ENCODE measurements at regions not wholly inside any gene's neighbourhood (a gene's known extent, or its start where the extent isn't known, plus 50 kb on each side); places are given as distances from the start of the nearest gene placed in this dataset.

DNA sequence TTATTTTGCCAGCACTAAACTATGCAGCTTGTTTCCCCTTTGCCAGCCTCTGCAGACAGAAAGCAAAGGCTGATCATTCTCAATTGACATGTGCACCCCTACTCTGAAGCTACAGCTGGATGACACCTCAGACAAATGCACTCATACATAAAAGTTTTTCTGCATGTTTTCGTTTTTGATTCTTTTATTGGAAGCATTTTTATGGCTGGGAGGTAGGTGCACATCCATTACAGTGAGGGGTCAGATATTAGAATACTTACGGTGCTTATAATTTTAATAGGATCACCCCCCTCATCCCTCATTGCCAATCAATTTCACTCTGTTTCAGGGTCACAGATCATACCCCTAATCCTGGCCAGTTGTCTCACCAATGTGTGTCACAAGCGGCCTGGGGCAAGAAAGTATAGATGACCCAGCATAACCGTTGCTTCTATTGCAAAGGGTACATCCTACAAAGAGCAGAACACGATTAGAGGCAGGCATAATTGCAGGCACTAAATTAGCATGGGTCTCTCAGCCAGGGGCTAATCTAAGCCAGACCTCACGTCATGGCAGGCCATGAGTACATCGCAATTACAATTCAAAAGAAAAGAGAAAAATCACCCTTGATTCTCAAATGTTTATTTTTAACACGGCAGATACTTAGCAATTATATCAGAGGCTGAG is 89.5 kb upstream of the SOX9 start:
- ATAC-seq (ENCODE audit: low read depth), result no peak
- Histone ChIP-seq H3K23ac (ENCODE audit: low read depth, low read length) (no peak overlapping the region), H3K36me3 (ENCODE audit: control insufficient read depth, insufficient read depth, low read length) (no peaks in the 10 kb centered on the region), H4K5ac (ENCODE audit: low read depth, low read length) (no peak overlapping the region), H3K9me3 (ENCODE audit: control insufficient read depth, insufficient read depth, low read length) (no peaks in the 10 kb centered on the region), H2AFZ (replicated peaks; ENCODE audit: low read length, poor library complexity) (no peak overlapping the region), H2BK15ac (ENCODE audit: low read depth, low read length) (no peak overlapping the region), H3K4me2 (ENCODE audit: low read depth, low read length) (no peak overlapping the region), H2BK5ac (ENCODE audit: low read depth, low read length, poor library complexity, severe bottlenecking) (no peak overlapping the region), H3K27ac (ENCODE audit: insufficient read depth, low read length) (no peak overlapping the region), H4K8ac (ENCODE audit: low read depth in 2 of 2, low read length in 2 of 2) (peak overlapping the region in 1 of 2 experiments; percentile 8; a peak in 1 of 4 replicates), H2AK9ac (replicated peaks; ENCODE audit: low read depth, low read length, poor library complexity) (no peak overlapping the region), H4K91ac (ENCODE audit: insufficient read depth, low read depth, low read length) (no peak overlapping the region), H4K20me1 (ENCODE audit: insufficient read depth, low read length) (no peaks in the 10 kb centered on the region), H3K18ac (ENCODE audit: low read depth, low read length) (no peak overlapping the region), H3K79me1 (ENCODE audit: low read depth in 1 of 2, low read length in 2 of 2) (no peaks in the 10 kb centered on the region), H3K14ac (replicated peaks; ENCODE audit: low read depth, low read length) (no peak overlapping the region), H3K4me1 (ENCODE audit: control insufficient read depth, insufficient read depth, low read length) (no peaks in the 10 kb centered on the region), H2BK20ac (ENCODE audit: low read depth, low read length) (no peak overlapping the region), H3K27me3 (ENCODE audit: control insufficient read depth, insufficient read depth, low read length) (peaks cover 3% of the 10 kb centered on the region), H3K9me1 (ENCODE audit: insufficient read depth, low read length) (no peaks in the 10 kb centered on the region; the same call in 1 of the 2 replicates), H3K4ac (ENCODE audit: low read depth, low read length) (no peak overlapping the region), H3K9ac (ENCODE audit: low read depth, low read length) (no peak overlapping the region), H2AK5ac (ENCODE audit: low read depth, low read length) (no peak overlapping the region), H3K4me3 (ENCODE audit: insufficient read depth, low read depth, low read length) (no peak overlapping the region), H3K56ac (ENCODE audit: extremely low read depth, insufficient read depth, low read length) (no peak overlapping the region), H2BK120ac (ENCODE audit: low read depth, low read length) (no peak overlapping the region)
- dilution Hi-C loops (cut with HindIII; ENCODE audit: low sequenced_read_pairs, unreplicated experiment) (no loop called here), in situ Hi-C loops (cut with MboI; ENCODE audit: low sequenced_read_pairs) (no loop called here), intact Hi-C loops (cut with micrococcal nuclease) (no loop called here)
- ChIA-PET POLR2A (ENCODE audit: unreplicated experiment) (no interaction called here), CTCF (interaction anchor here (0.7 kb wide), 2 partner anchors 22 to 28 kb away, joined by 3 read pairs; no protein-coding TSS in a partner anchor)
- TF ChIP-seq, protein P1, sequence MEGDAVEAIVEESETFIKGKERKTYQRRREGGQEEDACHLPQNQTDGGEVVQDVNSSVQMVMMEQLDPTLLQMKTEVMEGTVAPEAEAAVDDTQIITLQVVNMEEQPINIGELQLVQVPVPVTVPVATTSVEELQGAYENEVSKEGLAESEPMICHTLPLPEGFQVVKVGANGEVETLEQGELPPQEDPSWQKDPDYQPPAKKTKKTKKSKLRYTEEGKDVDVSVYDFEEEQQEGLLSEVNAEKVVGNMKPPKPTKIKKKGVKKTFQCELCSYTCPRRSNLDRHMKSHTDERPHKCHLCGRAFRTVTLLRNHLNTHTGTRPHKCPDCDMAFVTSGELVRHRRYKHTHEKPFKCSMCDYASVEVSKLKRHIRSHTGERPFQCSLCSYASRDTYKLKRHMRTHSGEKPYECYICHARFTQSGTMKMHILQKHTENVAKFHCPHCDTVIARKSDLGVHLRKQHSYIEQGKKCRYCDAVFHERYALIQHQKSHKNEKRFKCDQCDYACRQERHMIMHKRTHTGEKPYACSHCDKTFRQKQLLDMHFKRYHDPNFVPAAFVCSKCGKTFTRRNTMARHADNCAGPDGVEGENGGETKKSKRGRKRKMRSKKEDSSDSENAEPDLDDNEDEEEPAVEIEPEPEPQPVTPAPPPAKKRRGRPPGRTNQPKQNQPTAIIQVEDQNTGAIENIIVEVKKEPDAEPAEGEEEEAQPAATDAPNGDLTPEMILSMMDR (conservative IDR thresholded peaks at IDR 0.05; ENCODE audit: low read depth, low read length), result no peak
- TF ChIP-seq, protein P2, sequence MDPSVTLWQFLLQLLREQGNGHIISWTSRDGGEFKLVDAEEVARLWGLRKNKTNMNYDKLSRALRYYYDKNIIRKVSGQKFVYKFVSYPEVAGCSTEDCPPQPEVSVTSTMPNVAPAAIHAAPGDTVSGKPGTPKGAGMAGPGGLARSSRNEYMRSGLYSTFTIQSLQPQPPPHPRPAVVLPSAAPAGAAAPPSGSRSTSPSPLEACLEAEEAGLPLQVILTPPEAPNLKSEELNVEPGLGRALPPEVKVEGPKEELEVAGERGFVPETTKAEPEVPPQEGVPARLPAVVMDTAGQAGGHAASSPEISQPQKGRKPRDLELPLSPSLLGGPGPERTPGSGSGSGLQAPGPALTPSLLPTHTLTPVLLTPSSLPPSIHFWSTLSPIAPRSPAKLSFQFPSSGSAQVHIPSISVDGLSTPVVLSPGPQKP (IDR thresholded peaks at IDR 0.05; ENCODE audit: borderline replicate concordance, low read depth, low read length), result no peak
- TF ChIP-seq CEBPB (IDR thresholded peaks at IDR 0.05; ENCODE audit: low read depth, low read length), result no peak
- no peak for TF ChIP-seq POLR2A (IDR thresholded peaks at IDR 0.05; ENCODE audit: low read depth, low read length)
- no peak for DNase-seq
- no TSS peak for BruUV-seq (replicated peaks)
- whole genome bisulfite sequencing, 2 experiments (ENCODE audit: extremely low coverage in 2 of 2, insufficient read length in 1 of 2), result 83% methylated on average over 2 of the region's 8 CpGs; no CpG with 5 or more reads in 1 of the 2 experiments

Measured in IMR-90 (cell line).